Non-pigmented ciliary epithelial cell (primary cell): ENCODE measurements at regions not wholly inside any gene's neighbourhood (a gene's known extent, or its start where the extent isn't known, plus 50 kb on each side); places are given as distances from the start of the nearest gene placed in this dataset.
A peak's percentile ranks its signal among the peaks of the same experiment; 100 is the strongest.

Source experiments
- DNase-seq: peaks from one replicate; pipeline ENCODE4 v3.0.0-alpha.2; 2010; ENCODE audit warnings: low read depth

DNA sequence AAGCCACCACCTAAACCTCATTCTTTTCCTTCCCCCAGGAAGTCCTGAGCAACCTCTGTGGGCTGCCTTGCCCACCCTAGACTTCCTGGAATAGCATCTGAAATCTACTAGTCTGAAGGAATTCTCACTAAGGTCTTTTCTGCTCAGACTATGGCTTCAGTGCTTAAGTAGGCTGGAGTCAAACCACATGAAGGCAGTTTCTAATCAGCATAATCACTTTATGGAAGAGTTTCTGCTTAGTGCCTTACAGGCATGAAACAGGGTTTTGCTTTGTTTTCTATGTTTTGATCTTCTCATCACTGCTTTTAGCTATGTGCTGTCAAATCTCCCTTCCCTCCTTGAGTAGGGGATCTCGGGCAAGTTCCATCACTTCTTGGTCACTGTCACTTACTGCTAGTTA lies 117.7 kb downstream of the WT1 start:
- DNase-seq, result no peak

DNA sequence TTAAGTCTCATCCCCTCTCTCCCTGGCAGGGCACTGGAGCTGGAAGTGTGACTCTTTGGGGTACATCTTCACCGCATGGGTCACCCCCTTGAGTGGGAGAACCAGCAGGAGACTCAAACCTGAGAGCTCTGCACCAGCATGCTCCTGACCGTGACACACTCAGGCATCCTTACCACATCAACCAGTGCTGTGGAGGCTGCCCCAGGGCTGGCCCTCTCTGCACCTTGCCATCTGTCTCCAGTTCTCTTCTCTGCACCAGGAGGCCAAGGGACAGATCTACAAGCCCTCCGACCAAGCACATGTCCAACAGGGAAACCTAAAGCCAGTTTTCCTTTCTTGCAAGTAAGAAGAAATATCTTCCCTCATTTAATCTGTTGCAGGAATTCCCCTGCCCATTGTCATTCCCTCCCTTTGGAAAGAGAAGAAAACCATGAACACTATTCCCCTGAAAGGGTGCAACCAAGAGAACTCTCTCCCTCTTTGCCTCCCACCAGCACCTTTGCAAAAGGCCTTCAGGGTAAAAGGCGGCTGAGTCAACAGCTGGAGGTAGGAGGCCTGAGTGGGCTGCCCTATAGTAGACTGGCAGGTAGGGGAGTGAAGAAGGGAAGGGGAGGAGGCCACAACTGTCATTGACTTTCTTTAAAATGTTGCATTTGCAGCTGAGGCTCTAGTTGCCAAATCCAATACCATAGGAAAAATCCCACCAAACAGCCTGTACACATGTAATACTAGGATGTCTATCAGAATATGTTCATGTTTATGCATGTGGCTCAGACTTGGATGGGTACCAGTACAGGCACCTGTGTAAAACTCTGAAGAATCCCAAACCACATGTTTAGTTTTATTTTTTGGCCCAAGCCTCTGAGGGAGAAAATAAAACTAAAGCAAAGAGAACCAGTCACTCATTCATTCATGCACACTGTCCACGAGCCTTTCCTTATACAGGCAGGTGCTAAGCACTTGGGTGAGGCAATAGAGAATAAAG lies 117.0 kb downstream of the WT1 start:
- DNase-seq, result no peak

GRCh38 chr11:32323814-32324130 lies 111.6 kb downstream of the WT1 start:
- no peak for DNase-seq

DNA sequence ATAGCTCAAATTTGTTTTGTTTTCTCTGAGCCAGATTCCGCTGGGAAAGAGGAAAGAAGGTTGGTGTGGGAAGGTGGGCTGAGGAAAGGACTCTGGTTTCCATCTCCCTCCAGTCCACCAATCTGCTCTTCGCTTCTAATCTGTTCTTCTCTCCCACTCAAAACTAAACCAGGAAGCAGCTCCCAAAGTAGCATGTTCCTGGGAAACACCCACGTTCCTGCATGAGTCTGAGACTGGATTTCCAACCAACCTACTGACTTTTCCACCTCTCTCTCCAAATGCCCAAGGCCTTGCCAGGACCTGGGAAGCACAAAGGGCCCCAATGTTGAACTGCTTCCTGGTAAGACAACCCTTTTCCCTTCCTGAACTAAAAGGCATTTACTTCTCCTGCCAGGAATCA lies 110.2 kb downstream of the WT1 start:
- no peak for DNase-seq

GRCh38 chr11:32325725-32326124 lies 109.6 kb downstream of the WT1 start:
- DNase-seq, result no peak

GRCh38 chr11:32326522-32326921 lies 108.8 kb downstream of the WT1 start:
- no peak for DNase-seq

- no peak for DNase-seq
These were observed 106.9 kb downstream of the WT1 start for GRCh38 chr11:32328392-32328791.

GRCh38 chr11:32331098-32331497 lies 104.2 kb downstream of the WT1 start:
- no peak for DNase-seq

GRCh38 chr11:32331792-32332191 lies 103.5 kb downstream of the WT1 start:
- DNase-seq, result no peak

DNA sequence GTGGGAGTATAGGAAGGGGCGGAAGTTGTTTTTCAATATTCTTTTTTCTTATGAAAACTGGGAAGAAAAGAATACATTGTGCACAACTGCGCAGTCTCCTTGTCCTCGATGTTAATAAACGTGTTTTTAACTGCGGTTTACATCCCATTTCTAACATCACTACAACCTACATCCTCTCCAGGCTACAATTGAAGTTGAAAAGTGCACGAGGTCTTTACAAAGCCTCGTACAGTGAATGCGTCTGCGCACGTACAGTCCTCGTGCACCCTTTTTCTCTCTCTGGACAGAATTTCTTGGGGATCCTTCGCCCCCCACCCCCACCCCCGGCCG lies 102.4 kb downstream of the WT1 start:
- DNase-seq, result no peak

DNA sequence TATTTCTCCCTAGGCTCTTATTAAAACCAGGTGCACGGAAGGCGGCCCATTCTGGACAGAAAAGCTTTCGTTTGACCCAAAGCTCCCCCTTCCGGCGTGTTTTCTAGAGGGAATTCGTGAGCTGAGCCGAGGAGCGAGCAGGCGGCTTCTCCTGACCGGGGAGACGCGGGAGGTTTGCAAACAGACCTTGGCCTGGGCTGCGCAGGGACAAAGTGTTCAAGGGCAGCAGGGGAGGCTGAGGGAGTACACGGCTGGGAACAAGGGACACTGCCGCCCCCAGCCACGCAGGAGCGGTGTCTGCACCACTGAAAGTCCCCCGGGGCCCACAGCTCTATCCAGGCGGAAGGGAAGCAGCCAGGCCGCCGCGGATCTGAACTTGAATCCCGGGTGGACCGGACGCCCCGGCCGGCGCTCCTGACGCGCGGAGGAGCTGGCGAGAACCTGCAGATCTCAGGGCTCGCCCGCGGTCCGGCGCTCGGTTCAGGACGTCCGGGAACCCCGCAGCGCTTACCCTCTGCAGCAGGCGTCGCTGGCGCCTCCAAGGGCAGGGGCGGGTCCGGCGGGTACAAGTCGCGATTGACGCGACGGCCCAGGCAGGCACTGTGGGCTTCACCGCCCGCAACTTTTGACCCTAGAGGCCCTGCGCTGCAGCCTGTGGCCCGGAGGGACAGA lies 101.9 kb downstream of the WT1 start:
- peak; percentile 17 for DNase-seq

DNA sequence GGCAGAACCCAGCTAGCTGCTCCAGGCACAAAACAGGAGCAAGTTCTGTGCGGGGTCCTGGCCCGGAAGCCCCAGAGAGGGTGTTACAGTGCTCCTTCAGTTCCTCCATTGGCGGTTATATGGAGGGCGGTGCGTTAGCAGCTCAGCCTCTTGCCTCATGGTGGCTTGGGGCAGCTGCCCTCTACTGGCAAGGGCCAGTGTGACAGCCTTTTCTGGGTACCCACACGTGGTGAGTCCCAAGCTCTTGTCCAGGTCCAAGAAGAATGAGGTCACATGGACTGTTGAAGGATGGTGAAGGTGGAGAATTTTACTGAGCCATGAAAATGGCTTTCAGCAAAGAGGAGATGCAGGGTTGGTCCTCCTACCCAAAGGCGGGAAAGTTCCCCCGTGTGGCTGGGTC lies 100.5 kb downstream of the WT1 start:
- no peak for DNase-seq
